Neural cell (in vitro differentiated cells): ENCODE measurements at regions not wholly inside any gene's neighbourhood (a gene's known extent, or its start where the extent isn't known, plus 50 kb on each side); places are given as distances from the start of the nearest gene placed in this dataset.

ENCODE experiments used
- H2AFZ ChIP-seq: fragments of 200-600, 300-800 bp; sonication (generic), shearing (Covaris generic); 2 replicates; pipeline ENCODE4 v1.6.0; 2014; ENCODE audit warnings: low read depth, mild to moderate bottlenecking, antibody characterized with exemption, low read length, moderate library complexity
- H3F3A ChIP-seq: fragments of 200-600 bp; shearing (Covaris generic); 2 replicates; pipeline ENCODE4 v1.6.1; 2016; ENCODE audit warnings: mild to moderate bottlenecking, moderate library complexity, mixed read lengths, antibody characterized with exemption, low read length; ENCODE audit not compliant: insufficient read depth, poor library complexity, severe bottlenecking
- H3K27ac ChIP-seq: fragments of 200-600, 300-800 bp; sonication (generic), shearing (Covaris generic); 2 replicates; pipeline ENCODE4 v1.5.1; 2014; ENCODE audit warnings: mild to moderate bottlenecking, low read length, moderate library complexity
- H3K27me3 ChIP-seq: fragments of 300-800, 200-600 bp; sonication (generic), shearing (Covaris generic); 2 replicates; pipeline ENCODE4 v1.6.0; 2014; ENCODE audit warnings: mild to moderate bottlenecking, low read depth, low read length, moderate library complexity; ENCODE audit not compliant: insufficient read depth
- H3K36me3 ChIP-seq: fragments of 300-800, 200-600 bp; sonication (generic), shearing (Covaris generic); 2 replicates; pipeline ENCODE4 v1.5.1; 2014; ENCODE audit warnings: mild to moderate bottlenecking, antibody characterized with exemption, low read length, moderate library complexity; ENCODE audit not compliant: insufficient read depth
- H3K4me2 ChIP-seq: fragments of 300-800, 200-600 bp; sonication (generic), shearing (Covaris generic); 2 replicates; pipeline ENCODE4 v1.6.0; 2014; ENCODE audit warnings: mild to moderate bottlenecking, low read length
- H3K4me3 ChIP-seq: fragments of 300-800, 200-600 bp; sonication (generic), shearing (Covaris generic); 2 replicates; pipeline ENCODE4 v1.5.1; 2014; ENCODE audit warnings: mild to moderate bottlenecking, low read length, moderate library complexity
- H3K79me2 ChIP-seq: fragments of 200-600 bp; shearing (Covaris generic); replicated peaks from 2 replicates; pipeline ENCODE4 v1.6.0; 2014; ENCODE audit warnings: mild to moderate bottlenecking, low read length, moderate library complexity; ENCODE audit not compliant: insufficient read depth
- H3K9ac ChIP-seq: fragments of 300-800, 200-600 bp; sonication (generic), shearing (Covaris generic); 2 replicates; pipeline ENCODE4 v1.6.1; 2016; ENCODE audit warnings: mild to moderate bottlenecking, low read length, mixed read lengths
- H3K9me2 ChIP-seq: fragments of 200-600 bp; shearing (Covaris generic); 2 replicates; pipeline ENCODE4 v1.6.1; 2016; ENCODE audit warnings: mild to moderate bottlenecking, low read length, mixed read lengths; ENCODE audit not compliant: insufficient read depth
- H3K9me3 ChIP-seq: fragments of 200-600, 300-800 bp; sonication (generic), shearing (Covaris generic); 2 replicates; pipeline ENCODE4 v1.6.1; 2016; ENCODE audit warnings: mild to moderate bottlenecking, mixed run types, low read length, moderate library complexity, mixed read lengths
- H4K20me1 ChIP-seq: fragments of 200-600 bp; shearing (Covaris generic); 2 replicates; pipeline ENCODE4 v1.6.1; 2016; ENCODE audit warnings: mild to moderate bottlenecking, mixed run types; ENCODE audit not compliant: insufficient read depth
- CTCF ChIP-seq: fragments of 450-650 bp; IDR thresholded peaks from 2 replicates; pipeline ENCODE4 v1.5.1; 2014; ENCODE audit warnings: antibody characterized with exemption, mild to moderate bottlenecking, moderate library complexity; ENCODE audit not compliant: poor library complexity, severe bottlenecking
- EP300 ChIP-seq: fragments of 450-650 bp; conservative IDR thresholded peaks from 2 replicates; pipeline ENCODE4 v1.6.1; 2014; ENCODE audit warnings: antibody characterized with exemption, mild to moderate bottlenecking, moderate library complexity; ENCODE audit not compliant: poor library complexity, severe bottlenecking
- EZH2 ChIP-seq: fragments of 200-600, 300-800 bp; shearing (Covaris generic), sonication (generic); IDR thresholded peaks from 2 replicates; pipeline ENCODE4 v1.6.1; 2014; ENCODE audit warnings: antibody characterized with exemption, low read length, borderline replicate concordance, mild to moderate bottlenecking; ENCODE audit not compliant: insufficient read depth, poor library complexity, severe bottlenecking
- MXI1 ChIP-seq: fragments of 450-650 bp; conservative IDR thresholded peaks from 2 replicates; pipeline ENCODE4 v1.6.1; 2014; ENCODE audit warnings: antibody characterized with exemption, mild to moderate bottlenecking; ENCODE audit not compliant: poor library complexity, severe bottlenecking
- POLR2AphosphoS5 ChIP-seq: IDR thresholded peaks from 2 replicates; pipeline ENCODE4 v1.6.1; 2012
- RAD21 ChIP-seq: fragments of 450-650 bp; conservative IDR thresholded peaks from 2 replicates; pipeline ENCODE4 v1.6.1; 2014; ENCODE audit warnings: antibody characterized with exemption, mild to moderate bottlenecking, moderate library complexity
- REST ChIP-seq: IDR thresholded peaks from 2 replicates; pipeline ENCODE4 v1.6.1; 2012; ENCODE audit warnings: borderline replicate concordance
- SMC3 ChIP-seq: fragments of 450-650 bp; conservative IDR thresholded peaks from 2 replicates; pipeline ENCODE4 v1.6.1; 2014; ENCODE audit warnings: antibody characterized with exemption, mild to moderate bottlenecking, moderate library complexity; ENCODE audit not compliant: poor library complexity
- TAF1 ChIP-seq: IDR thresholded peaks from 2 replicates; pipeline ENCODE4 v1.6.1; 2012; ENCODE audit warnings: low read depth

GRCh38 chr3:31159331-31160039 is 265.0 kb upstream of the GADL1 start:
- Histone ChIP-seq H2AFZ (no peak overlapping the region), H3K9me3 (no peaks in the 10 kb centered on the region), H3K4me3 (no peak overlapping the region), H3K4me2 (no peak overlapping the region), H3K27ac (no peak overlapping the region), H3K27me3 (no peaks in the 10 kb centered on the region), H3K79me2 (no peaks in the 10 kb centered on the region), H3K36me3 (no peaks in the 10 kb centered on the region), H3K9ac (no peak overlapping the region), H4K20me1 (no peaks in the 10 kb centered on the region), H3K9me2 (no peaks in the 10 kb centered on the region), H3F3A (no peaks in the 10 kb centered on the region)
- TF ChIP-seq REST (no peak), EZH2 (no peak), CTCF (no peak)

- Histone ChIP-seq H4K20me1 (no peaks in the 10 kb centered on the region), H3F3A (no peaks in the 10 kb centered on the region), H3K9me3 (no peaks in the 10 kb centered on the region), H3K4me3 (no peak overlapping the region), H2AFZ (no peak overlapping the region), H3K27ac (no peak overlapping the region), H3K79me2 (no peaks in the 10 kb centered on the region), H3K36me3 (no peaks in the 10 kb centered on the region), H3K27me3 (no peaks in the 10 kb centered on the region), H3K9me2 (no peaks in the 10 kb centered on the region), H3K9ac (no peak overlapping the region), H3K4me2 (no peak overlapping the region)
- no peak for TF ChIP-seq MXI1
- TF ChIP-seq SMC3, result no peak
- TF ChIP-seq EP300, result no peak
- no peak for TF ChIP-seq POLR2AphosphoS5
- no peak for TF ChIP-seq TAF1
- no peak for TF ChIP-seq RAD21
- no peak for TF ChIP-seq CTCF
- no peak for TF ChIP-seq EZH2
- no peak for TF ChIP-seq REST
Measured at GRCh38 chr3:31161889-31162288, 267.4 kb upstream of the GADL1 start.
